ENCODE measurements at regions not wholly inside any gene's neighbourhood (a gene's known extent, or its start where the extent isn't known, plus 50 kb on each side); places are given as distances from the start of the nearest gene placed in this dataset.

DNA sequence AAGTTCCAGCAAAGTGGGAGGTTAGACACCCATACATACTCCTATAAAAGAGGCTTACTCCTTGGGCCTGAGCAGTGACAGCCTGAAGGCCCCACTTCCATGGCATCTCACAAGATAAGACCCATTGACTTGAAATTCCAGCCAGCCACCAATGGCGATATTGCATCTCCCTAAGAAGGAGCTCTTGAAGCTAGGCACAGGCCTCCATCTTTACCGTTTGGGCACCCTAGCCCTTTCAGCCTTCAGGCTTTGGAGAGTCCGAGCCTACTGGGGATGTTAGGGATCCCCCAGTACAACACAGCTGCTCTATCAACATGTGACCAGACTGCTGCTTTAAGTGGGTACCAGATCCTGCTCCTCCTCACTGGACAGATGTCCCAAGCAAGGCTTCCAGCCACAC lies 189.5 kb downstream of the MAGEE1 start:
- no peak for TF ChIP-seq SP1 (IDR thresholded peaks at IDR 0.05)
- no peak for TF ChIP-seq BHLHE40 (IDR thresholded peaks at IDR 0.05; ENCODE audit: borderline replicate concordance)
- no peak for TF ChIP-seq TARDBP (IDR thresholded peaks at IDR 0.05)
- TF ChIP-seq SUZ12 (IDR thresholded peaks at IDR 0.05), result no peak
- TF ChIP-seq FOXM1 (IDR thresholded peaks at IDR 0.05; ENCODE audit: borderline replicate concordance), result no peak
- no peak for TF ChIP-seq CTBP1 (IDR thresholded peaks at IDR 0.05; ENCODE audit: borderline replicate concordance)

Measured in HEK293T (cell line).